ENCODE measurements at regions not wholly inside any gene's neighbourhood (a gene's known extent, or its start where the extent isn't known, plus 50 kb on each side); places are given as distances from the start of the nearest gene placed in this dataset.

DNA sequence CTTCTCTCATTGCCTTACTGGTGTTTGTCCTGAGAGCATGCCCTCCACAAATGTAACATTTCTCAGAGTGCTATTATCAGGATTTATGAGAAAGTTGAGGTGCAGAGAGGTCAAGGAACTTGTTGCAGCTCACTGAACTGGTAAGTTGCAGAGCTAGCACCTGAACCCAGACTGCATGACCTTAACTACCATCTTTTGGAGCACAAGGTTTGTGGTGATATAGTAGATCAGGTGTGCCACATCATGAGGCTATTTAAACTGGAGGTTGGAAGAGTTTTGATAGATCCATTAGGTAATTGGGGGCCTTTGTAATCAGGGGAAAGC, 112.0 kb upstream of the CITED2 start:
- Histone ChIP-seq H3K9me3 (no peaks in the 10 kb centered on the region), H3K36me3 (no peaks in the 10 kb centered on the region), H3K4me1 (no peaks in the 10 kb centered on the region), H3K27ac (no peak overlapping the region), H3K27me3 (ENCODE audit: low read depth) (no peaks in the 10 kb centered on the region), H3K4me3 (no peak overlapping the region)
- intact Hi-C loops (cut with DNase I) = no loop called here
- DNase-seq = no peak
- ATAC-seq = no peak
- no peak for TF ChIP-seq CTCF (IDR thresholded peaks at IDR 0.05)

- TF ChIP-seq CTCF (IDR thresholded peaks at IDR 0.05) = no peak
- no peaks in the 10 kb centered on the region for H3K9me3 ChIP-seq
- intact Hi-C loops (cut with DNase I) = no loop called here
- ATAC-seq = no peak
- no peak overlapping the region for H3K4me3 ChIP-seq
- no peak for DNase-seq
- no peaks in the 10 kb centered on the region for H3K4me1 ChIP-seq
- H3K27ac ChIP-seq = no peak overlapping the region
- H3K27me3 ChIP-seq (ENCODE audit: low read depth) = no peaks in the 10 kb centered on the region
- no peaks in the 10 kb centered on the region for H3K36me3 ChIP-seq
Observed at GRCh38 chr6:139485742-139486475, 111.5 kb upstream of the CITED2 start.

- DNase-seq = no peak
- no peak for TF ChIP-seq CTCF (IDR thresholded peaks at IDR 0.05)
- intact Hi-C loops (cut with DNase I) = no loop called here
- H3K9me3 ChIP-seq = no peaks in the 10 kb centered on the region
- H3K4me1 ChIP-seq = no peaks in the 10 kb centered on the region
- no peak overlapping the region for H3K4me3 ChIP-seq
- no peak for ATAC-seq
- no peaks in the 10 kb centered on the region for H3K27me3 ChIP-seq (ENCODE audit: low read depth)
- no peak overlapping the region for H3K27ac ChIP-seq
- no peaks in the 10 kb centered on the region for H3K36me3 ChIP-seq
Observed at GRCh38 chr6:139485185-139485584, 110.7 kb upstream of the CITED2 start.

DNA sequence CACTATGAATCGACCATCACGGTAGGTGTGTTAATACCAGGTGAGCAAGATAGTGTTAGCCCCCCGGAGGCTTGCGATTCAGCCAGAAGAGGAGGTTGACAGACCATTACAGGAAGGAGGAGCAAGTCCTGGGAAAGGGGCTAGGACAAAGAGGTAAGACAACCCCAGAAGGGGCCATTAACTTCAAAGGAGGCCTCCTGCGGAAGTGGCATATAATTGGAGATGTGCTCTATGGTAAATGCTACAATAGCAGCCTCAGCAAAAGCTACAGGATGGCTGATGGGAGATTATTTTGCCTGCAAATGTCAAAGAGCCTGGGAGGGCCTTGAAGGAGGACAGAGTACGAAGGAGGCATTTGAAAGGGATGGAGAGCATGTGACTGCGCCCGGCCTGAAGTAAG, 108.6 kb upstream of the CITED2 start:
- ATAC-seq (no peak), DNase-seq (no peak)
- no peaks in the 10 kb centered on the region for H3K36me3 ChIP-seq
- TF ChIP-seq CTCF (IDR thresholded peaks at IDR 0.05) = no peak
- H3K27me3 ChIP-seq (ENCODE audit: low read depth) = no peaks in the 10 kb centered on the region
- no peaks in the 10 kb centered on the region for H3K9me3 ChIP-seq
- H3K4me3 ChIP-seq = no peak overlapping the region
- intact Hi-C loops (cut with DNase I) = no loop called here
- no peaks in the 10 kb centered on the region for H3K4me1 ChIP-seq
- H3K27ac ChIP-seq = no peak overlapping the region

GRCh38 chr6:139482287-139482686, 107.8 kb upstream of the CITED2 start:
- Histone ChIP-seq H3K4me3 (no peak overlapping the region), H3K27ac (no peak overlapping the region), H3K4me1 (no peaks in the 10 kb centered on the region), H3K9me3 (no peaks in the 10 kb centered on the region), H3K27me3 (ENCODE audit: low read depth) (no peaks in the 10 kb centered on the region), H3K36me3 (no peaks in the 10 kb centered on the region)
- no peak for ATAC-seq
- TF ChIP-seq CTCF (IDR thresholded peaks at IDR 0.05) = no peak
- no peak for DNase-seq
- intact Hi-C loops (cut with DNase I) = no loop called here

All from lower lobe of right lung (tissue), 2 donors.